ENCODE measurements at regions not wholly inside any gene's neighbourhood (a gene's known extent, or its start where the extent isn't known, plus 50 kb on each side); places are given as distances from the start of the nearest gene placed in this dataset.
"Not testable (repeated sequence)": the region's sequence is repeated elsewhere in the genome, so short reads cannot be mapped to it uniquely, and the experiment has no call there.

DNA sequence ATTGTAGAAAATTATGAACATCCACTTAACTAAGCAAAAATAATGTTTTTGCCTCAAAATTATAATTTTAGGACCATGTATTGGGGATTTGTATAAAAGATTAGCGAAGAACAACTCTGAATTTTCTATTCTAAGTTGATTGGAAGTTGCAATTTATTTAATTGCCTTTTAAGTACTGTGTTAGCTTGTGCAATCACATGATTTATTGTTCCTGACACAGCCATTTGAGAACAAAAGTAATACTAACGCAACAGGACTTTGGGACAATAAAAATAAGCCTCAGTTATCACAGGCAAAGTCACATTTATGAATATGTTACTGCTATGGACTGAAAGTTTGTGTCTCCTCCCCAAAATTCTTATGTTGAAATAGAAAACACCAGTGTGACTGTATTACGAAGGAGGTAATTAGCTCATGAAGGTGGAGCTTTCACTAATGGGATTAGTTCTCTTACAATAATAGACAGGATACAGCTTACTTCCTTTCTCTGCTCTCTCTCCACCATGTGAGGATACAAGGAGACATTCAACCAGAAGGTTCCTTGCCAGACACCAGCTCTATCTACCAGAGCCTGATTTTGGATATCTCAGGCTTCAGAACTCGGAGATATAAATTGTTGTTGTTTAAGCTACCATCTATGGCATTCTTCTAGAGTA, 745.9 kb downstream of the ZBBX start:
- DNase-seq, result no peak

- no peak for DNase-seq
Observed at GRCh38 chr3:166630190-166630589, 749.9 kb downstream of the ZBBX start.

DNA sequence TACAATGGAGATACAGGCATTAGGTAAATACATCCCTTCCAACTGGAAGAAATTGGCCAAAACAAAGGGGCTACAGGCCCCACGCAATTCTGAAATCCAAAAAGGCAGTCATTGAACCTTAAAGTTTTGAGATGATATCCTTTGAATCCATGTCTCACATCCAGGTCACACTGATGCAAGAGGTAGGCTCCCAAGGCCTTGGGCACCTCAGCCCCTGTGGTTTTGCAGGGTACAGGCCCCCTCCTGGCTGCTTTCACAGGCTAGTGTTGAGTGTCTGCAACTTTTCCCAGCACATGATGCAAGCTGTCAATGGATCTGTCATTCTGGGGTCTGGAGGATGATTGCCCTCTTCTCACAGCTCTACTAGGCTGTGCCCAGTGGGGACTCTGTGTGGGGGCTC, 766.7 kb downstream of the ZBBX start:
- DNase-seq, result no peak

- not testable (repeated sequence) for DNase-seq
Observed at GRCh38 chr3:166612761-166613160, 767.3 kb downstream of the ZBBX start.

DNA sequence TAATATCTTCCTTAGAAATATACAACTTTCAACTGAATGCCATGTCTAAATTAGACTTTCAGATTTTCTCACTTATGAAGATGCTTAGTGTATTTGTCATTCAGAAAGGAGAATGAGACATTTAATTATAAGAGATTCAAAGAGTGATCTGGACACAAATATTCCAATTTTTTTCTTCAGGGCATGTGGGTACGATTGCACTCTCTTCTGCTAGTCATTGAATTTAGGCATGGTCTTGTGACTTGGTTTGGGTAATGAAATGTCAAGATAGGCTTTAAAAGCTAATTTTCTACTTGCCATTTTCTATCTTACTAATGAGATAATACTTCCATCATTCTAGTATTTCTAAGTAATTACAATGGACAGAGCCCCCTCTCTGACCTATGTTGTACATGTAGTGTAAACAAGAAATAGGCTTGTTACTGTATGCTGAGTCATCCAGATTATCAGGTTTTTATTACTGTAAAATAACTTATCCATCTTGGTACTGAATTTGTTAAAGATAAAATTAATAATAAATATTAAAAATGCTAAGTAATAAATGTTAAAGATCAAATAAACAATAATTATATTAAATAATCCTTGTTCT, 770.8 kb upstream of the BCHE start:
- DNase-seq, result no peak

- DNase-seq, result no peak
Observed at GRCh38 chr3:166606988-166607387, 769.8 kb upstream of the BCHE start.

GRCh38 chr3:166593776-166594175, 756.6 kb upstream of the BCHE start:
- no peak for DNase-seq

DNA sequence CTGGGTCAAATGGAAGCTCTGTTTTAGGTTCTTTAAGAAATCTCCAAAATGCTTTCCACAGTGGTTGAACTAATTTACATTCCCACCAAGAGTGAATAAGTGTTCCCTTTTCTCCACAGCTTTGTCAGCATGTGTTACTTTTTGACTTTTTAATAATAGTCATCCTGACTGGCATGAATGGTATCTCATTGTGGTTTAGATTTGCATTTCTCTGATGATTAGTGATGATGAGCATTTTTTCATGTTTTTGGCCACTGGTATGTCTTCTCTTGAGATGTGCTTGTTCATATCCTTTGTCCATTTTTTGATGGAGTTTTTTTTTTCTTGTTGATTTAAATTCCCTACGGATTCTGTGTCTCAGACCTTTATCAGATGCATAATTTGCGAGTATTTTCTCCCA, 745.0 kb upstream of the BCHE start:
- DNase-seq, result no peak

- DNase-seq, result no peak
Observed at GRCh38 chr3:166580561-166580960, 743.3 kb upstream of the BCHE start.

DNA sequence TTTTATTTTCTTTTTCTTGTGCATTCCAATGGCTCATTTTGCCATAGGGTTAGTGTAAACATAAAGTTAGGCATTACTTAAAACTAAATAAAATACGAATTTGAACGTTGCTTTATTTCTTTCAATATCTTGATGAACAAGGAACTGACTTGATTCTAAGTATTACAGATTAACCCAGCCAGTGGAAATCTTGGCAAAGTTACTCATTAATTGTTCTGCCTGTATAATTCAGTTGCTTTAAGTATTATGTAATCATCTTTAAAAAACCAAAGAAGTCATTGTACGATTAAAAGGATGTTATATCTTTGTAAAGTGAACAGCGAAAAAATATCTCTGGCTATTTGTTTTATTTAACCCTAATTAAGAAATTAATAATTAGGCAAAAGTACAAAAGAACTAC, 737.9 kb upstream of the BCHE start:
- DNase-seq, result no peak

- not testable (repeated sequence) for DNase-seq
Observed at GRCh38 chr3:166571686-166572085, 734.5 kb upstream of the BCHE start.

DNA sequence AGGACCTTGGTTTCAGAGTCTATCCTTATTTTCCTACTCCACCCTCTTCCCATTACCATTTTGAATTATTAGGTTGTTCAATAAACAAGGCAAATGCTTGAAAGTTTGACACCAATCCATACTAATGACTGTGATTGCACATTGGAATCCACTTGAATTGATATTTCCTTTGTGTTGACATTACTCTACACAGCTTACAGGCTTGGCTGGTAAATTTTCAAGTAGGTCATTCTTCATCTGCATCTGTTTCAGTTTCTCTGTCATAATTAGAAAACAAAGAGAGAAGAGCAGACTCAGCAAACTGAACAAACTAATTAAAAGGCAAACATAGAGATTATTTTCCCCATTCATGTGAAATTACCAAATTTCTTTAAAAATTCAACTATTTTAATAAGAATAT, 732.9 kb upstream of the BCHE start:
- no peak for DNase-seq

- DNase-seq, result no peak
Observed at GRCh38 chr3:166569589-166569988, 732.4 kb upstream of the BCHE start.

- no peak for DNase-seq
Observed at GRCh38 chr3:166560253-166560652, 723.0 kb upstream of the BCHE start.

DNA sequence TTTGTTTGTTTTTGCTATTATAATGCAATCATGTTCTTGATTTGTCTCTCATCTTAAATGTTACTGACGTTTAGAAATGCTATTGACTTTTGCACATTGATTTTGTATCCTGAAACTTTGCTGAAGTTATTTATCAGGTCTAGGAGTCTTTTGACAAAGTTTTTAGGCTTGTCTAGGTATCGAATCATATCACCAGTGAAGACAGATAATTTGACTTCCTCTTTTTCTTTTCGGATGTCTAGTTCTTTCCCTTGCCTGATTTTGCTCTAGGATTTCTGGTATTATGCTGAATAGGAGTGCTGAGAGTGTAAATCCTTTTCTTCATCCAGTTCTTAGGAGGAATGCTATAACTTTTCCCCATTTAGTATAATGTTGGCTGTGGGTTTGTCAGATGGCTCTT, 719.7 kb upstream of the BCHE start:
- no peak for DNase-seq

- DNase-seq, result no peak
Observed at GRCh38 chr3:166554023-166554422, 716.8 kb upstream of the BCHE start.

DNA sequence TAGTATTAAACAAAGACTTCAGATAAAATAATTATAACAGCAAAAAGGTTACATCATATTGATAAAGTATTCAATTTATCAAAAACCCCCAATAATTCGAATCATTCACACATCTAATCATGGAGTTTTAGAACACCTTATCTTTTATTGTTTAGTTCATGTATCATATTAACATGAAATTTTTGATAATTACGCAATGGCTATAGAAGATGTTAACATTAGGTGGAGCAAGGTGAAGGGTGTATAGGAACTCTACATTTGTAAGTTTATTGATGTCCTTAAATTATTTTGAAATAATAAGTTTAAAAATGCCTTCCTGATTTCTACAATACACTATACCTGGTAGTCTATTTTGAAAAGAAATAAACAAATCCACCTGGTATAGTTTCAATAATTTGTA, 696.5 kb upstream of the BCHE start:
- no peak for DNase-seq

DNA sequence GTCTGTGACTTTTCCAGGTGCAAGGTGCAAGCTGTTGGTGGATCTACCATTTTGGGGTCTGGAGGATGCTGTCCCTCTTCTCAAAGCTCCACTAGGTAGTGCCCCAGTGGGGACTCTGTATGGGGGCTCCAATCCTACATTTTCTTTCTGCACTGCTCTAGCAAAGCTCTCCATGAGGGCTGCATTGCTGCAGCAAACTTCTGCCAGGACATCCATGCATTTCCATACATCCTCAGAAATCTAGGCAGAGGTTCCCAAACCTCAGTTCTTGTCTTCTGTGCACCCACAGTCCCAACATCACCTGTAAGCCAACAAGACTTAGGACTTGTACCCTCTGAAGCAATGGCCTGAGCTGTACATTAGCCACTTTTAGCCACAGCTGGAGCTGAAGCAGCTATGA, 694.5 kb upstream of the BCHE start:
- DNase-seq, result no peak

DNA sequence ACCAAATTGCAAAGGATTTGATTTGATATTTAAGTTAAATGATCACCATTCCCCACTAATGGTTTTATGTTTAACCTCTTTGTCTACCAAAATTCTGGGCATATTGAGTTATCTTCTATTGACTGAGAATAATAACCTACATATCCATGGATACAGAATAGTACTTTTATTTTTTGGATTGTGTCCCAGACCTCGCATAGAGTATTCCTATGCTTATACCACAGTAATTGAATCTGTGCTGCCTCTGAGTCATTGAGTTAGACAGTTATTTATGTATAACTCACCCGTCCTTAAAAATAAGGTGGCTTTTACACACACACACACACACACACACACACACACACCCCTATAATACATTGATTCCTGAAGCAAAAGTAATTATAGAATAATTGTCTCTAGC, 690.1 kb upstream of the BCHE start:
- no peak for DNase-seq

DNA sequence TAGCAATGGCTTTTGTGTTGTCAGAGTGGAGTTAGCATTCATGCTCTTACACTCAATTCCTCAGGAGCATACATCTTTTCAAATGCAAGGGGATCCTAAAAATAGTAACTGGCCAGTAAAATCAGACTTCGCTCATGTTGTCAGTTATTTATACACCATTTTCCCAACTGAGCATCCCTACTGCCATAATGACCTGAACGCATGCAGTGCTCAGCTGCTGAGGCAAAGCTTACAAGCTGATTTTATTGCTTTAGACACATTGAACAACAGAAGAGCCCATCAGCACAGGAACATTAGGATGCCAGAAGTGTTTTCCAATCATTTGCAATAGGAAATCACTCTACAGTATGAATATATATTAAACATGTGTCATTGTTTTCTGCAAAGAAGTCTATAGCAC, 689.7 kb upstream of the BCHE start:
- no peak for DNase-seq

DNA sequence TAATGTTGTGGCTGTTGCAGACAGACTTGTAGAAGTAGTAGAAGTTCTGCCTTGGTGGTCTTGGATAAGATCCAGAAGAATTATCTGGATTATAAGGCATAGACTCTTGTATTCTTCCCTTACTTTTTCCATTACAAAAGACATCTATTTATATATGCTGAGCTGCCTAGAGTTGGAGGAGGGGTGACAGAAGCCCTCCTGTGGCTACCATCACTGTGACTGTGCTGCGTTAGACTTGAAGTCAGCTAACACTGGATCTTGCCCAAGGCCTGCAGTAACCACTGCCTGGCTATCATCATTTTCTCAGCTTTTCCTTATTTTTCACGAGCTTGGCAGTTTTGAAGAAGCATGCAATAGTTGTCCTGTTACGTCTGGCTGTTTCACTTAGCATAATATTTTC, 684.8 kb upstream of the BCHE start:
- DNase-seq, result no peak

DNA sequence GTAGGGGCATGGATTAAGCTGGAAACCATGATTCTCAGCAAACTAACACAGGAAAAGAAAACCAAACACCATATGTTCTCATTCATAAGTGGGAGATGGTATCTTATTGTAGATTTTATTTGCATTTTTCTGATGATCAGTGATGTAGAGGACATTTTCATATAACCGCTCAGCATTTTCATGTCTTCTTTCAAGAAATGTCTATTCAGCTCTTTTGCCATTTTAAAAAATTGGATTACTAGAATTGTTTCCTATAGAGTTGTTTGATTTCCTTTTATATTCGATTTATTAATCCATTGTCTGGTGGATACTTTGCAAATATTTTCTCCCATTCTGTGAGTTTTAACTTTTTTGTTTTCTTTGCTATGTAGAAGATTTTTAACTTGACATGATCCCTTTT, 682.2 kb upstream of the BCHE start:
- DNase-seq, result no peak

- no peak for DNase-seq
Observed at GRCh38 chr3:166518040-166518439, 680.8 kb upstream of the BCHE start.

GRCh38 chr3:166510382-166510781, 673.2 kb upstream of the BCHE start:
- DNase-seq, result no peak

- not testable (repeated sequence) for DNase-seq
Observed at GRCh38 chr3:166500420-166500819, 663.2 kb upstream of the BCHE start.

Measured in DMS153 (cell line).